ENCODE measurements at regions not wholly inside any gene's neighbourhood (a gene's known extent, or its start where the extent isn't known, plus 50 kb on each side); places are given as distances from the start of the nearest gene placed in this dataset.

GRCh38 chr18:2135309-2135708 lies 436.0 kb downstream of the METTL4 start:
- TF ChIP-seq CTCF (IDR thresholded peaks at IDR 0.05; ENCODE audit: low read depth, low read length), result no peak
- no peak for TF ChIP-seq EZH2phosphoT487 (IDR thresholded peaks at IDR 0.05; ENCODE audit: low read depth)

Data from OCI-LY3 (cell line).